Spinal cord (tissue), 9 donors: ENCODE measurements at regions not wholly inside any gene's neighbourhood (a gene's known extent, or its start where the extent isn't known, plus 50 kb on each side); places are given as distances from the start of the nearest gene placed in this dataset.
A peak's percentile ranks its signal among the peaks of the same experiment; 100 is the strongest.
"Not testable (repeated sequence)": the region's sequence is repeated elsewhere in the genome, so short reads cannot be mapped to it uniquely, and the experiment has no call there.

Source experiments
- DNase-seq, 6 donors: peaks; one replicate each; pipeline versions ENCODE4 v3.0.0 to v3.0.0-alpha.2; 2013 to 2015; ENCODE audit warnings: low spot score in 6 of 6, low read depth in 4 of 6
- H3K27ac ChIP-seq: one replicate; pipeline ENCODE4 v1.5.1; 2013; ENCODE audit warnings: low read depth, low read length, control low read depth
- H3K27me3 ChIP-seq: one replicate; pipeline ENCODE4 v1.6.1; 2013; ENCODE audit warnings: low read length; ENCODE audit not compliant: control insufficient read depth, insufficient read depth
- H3K36me3 ChIP-seq: one replicate; pipeline ENCODE4 v1.6.1; 2013; ENCODE audit warnings: low read length; ENCODE audit not compliant: control insufficient read depth, insufficient read depth
- H3K4me1 ChIP-seq: one replicate; pipeline ENCODE4 v1.6.1; 2013; ENCODE audit warnings: low read length; ENCODE audit not compliant: control insufficient read depth, insufficient read depth
- H3K4me3 ChIP-seq: one replicate; pipeline ENCODE4 v1.5.1; 2013; ENCODE audit warnings: low read depth, low read length, control low read depth
- H3K9me3 ChIP-seq: one replicate; pipeline ENCODE4 v1.6.1; 2013; ENCODE audit warnings: low read length; ENCODE audit not compliant: control insufficient read depth, insufficient read depth
- WGBS: methylation state at CpG from one replicate; pipeline ENCODE4 v1.1.5; 2013; ENCODE audit warnings: missing lambda C conversion rate; ENCODE audit not compliant: insufficient coverage; 5-methylcytosine and 5-hydroxymethylcytosine counted together
- donor health status: healthy.

DNA sequence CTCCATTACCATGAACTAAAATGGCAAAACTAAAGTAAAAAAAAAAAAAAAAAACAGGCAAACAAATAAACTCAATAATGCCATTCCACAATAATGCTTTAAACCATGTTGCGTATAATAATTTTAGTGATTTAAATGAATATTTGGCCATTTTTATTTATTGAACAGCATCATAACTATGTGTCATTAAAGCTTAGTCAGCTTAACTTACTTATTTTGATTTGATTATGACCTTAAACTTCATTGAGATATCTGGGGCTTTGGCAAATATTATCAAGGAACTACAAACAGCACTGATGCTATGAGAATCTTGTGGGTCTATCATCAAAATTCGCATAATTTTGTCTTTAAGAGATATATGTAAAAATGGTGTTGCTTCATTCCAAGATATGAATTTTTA, 1610.3 kb upstream of the NUDT12 start:
- no peak overlapping the region for H3K4me3 ChIP-seq
- no peaks in the 10 kb centered on the region for H3K4me1 ChIP-seq
- no peak for DNase-seq
- no peaks in the 10 kb centered on the region for H3K9me3 ChIP-seq
- H3K36me3 ChIP-seq = no peaks in the 10 kb centered on the region
- no CpG with 5 or more reads among the region's 2 CpGs for WGBS
- H3K27ac ChIP-seq = no peak overlapping the region
- no peaks in the 10 kb centered on the region for H3K27me3 ChIP-seq

DNA sequence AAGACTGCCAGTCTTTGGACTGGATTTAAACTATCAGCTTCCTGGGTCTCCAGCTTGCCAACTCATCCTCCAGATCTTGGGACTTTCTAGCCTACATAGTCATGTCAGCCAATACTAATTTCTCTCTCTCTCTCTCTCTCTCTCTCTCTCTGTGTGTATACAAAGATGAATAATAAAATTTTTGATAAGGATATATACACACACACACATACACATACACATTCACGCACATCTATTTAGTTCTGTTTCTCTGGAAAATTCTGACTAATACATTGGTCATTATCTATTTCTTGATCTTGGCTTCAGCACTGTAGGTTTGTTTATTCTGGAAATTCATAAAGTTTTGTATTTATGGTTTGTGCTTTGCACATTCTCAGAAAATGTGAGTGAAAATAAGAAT, 1606.2 kb upstream of the NUDT12 start:
- DNase-seq = no peak
- Histone ChIP-seq H3K27me3 (no peaks in the 10 kb centered on the region), H3K4me3 (no peak overlapping the region), H3K9me3 (no peaks in the 10 kb centered on the region), H3K36me3 (no peaks in the 10 kb centered on the region), H3K27ac (no peak overlapping the region), H3K4me1 (no peaks in the 10 kb centered on the region)
- WGBS = no CpG with 5 or more reads among the region's 1 CpG

DNA sequence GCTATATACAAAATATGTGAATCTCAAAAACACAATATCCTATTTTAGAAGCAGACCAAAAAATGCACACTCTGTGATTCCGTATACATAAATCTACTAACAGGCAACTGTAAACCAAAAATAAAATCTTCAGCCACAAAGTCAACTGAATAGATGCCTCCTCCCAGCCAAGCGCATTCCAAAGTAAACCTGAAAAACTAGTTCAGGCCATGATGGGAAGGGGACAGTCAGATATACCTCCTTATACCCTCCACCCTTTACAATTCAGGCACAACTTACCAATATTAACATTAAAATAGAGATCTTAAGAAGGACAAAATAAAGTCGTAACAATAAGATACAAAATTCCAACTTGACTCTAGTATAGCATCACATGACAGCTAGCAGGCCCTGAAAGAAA, 1604.5 kb upstream of the NUDT12 start:
- Histone ChIP-seq H3K4me1 (no peaks in the 10 kb centered on the region), H3K27ac (no peak overlapping the region), H3K36me3 (no peaks in the 10 kb centered on the region), H3K27me3 (no peaks in the 10 kb centered on the region), H3K4me3 (no peak overlapping the region), H3K9me3 (no peaks in the 10 kb centered on the region)
- WGBS = 100% methylated on average over 1 of the region's 3 CpGs
- no peak for DNase-seq

DNA sequence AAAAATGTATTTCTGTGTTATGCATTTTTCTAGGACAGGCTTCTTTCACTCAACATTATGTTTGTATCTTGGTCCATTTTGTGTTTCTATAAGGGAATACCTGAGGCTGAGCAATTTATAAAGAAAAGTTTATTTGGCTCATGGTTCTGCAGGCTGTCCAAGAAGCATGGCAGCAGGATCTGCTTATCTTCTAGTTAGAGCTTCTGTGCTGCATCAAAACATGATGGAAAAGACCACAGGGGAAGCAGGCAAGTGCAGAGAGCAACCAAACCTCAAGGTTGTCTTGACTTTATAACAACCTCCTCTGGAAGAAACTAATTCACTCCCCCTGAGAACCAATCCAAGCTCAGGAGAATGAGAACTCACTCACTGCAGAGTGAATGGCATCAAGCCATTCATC, 1601.0 kb upstream of the NUDT12 start:
- no peak for DNase-seq
- no peaks in the 10 kb centered on the region for H3K4me1 ChIP-seq
- H3K4me3 ChIP-seq = no peak overlapping the region
- H3K27me3 ChIP-seq = no peaks in the 10 kb centered on the region
- no peaks in the 10 kb centered on the region for H3K36me3 ChIP-seq
- no peak overlapping the region for H3K27ac ChIP-seq
- no peaks in the 10 kb centered on the region for H3K9me3 ChIP-seq

DNA sequence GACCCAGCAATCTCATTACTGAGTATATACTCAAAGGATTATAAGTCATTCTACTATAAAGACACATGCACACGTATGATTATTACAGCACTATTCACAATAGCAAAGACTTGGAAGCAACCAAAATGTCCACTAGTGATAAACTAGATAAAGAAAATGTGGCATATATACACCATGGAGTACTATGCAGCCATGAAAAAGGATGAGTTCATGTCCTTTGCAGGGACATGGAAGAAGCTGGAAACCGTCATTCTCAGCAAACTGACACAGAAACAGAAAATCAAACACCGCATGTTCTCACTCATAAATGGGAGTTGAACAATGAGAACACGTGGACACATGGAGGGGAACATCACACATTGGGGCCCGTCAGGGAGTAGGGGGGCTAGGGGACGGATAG, 1600.0 kb upstream of the NUDT12 start:
- no CpG with 5 or more reads among the region's 6 CpGs for WGBS
- not testable (repeated sequence) for H3K27me3 ChIP-seq, DNase-seq, H3K36me3 ChIP-seq, H3K4me3 ChIP-seq, H3K9me3 ChIP-seq, H3K4me1 ChIP-seq, H3K27ac ChIP-seq

DNA sequence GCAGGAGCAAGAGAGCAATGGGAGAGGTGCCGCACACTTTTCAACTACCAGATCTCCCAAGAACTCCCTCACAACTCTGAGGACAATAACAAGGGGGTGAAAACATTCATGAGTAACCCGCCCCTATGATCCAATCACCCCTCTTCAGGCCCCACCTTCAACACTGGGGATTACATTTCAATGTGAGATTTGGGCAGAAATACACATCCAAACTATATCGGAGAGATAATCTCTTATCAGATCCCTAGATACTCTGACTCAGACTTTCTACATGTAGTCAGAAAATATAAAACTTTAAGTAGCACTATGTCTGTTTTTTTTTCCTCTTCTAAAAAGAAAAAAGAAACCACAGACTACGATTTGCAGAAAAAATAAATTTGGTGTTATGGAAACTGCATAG, 1595.9 kb upstream of the NUDT12 start:
- WGBS = 90% methylated on average over 2 of the region's 4 CpGs
- DNase-seq = no peak
- Histone ChIP-seq H3K36me3 (no peaks in the 10 kb centered on the region), H3K4me1 (no peaks in the 10 kb centered on the region), H3K27ac (no peak overlapping the region), H3K4me3 (no peak overlapping the region), H3K9me3 (no peaks in the 10 kb centered on the region), H3K27me3 (no peaks in the 10 kb centered on the region)

DNA sequence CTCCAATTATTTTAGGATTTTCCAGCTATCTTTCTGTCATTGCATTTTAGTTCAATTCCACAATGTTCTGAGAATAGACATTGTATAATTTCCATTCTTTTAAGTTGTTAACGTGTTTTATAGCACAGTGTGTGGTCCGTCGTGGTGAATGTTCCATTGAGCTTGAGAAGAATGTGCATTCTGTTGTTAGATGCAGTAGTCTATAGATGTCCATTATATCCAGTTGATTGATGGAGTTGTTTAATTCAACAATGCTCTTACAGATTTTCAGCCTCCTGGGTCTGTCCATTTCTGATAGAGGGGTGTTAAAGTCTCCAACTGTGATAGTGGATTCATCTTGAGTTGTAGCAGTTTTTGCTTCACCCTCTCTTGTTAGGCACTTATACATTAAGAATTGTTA, 1587.7 kb upstream of the NUDT12 start:
- DNase-seq = peak in 1 of 6 donors; percentile 6
- WGBS = no CpG with 5 or more reads among the region's 3 CpGs
- no peak overlapping the region for H3K27ac ChIP-seq
- no peaks in the 10 kb centered on the region for H3K36me3 ChIP-seq
- H3K9me3 ChIP-seq = no peaks in the 10 kb centered on the region
- H3K27me3 ChIP-seq = no peaks in the 10 kb centered on the region
- H3K4me3 ChIP-seq = no peak overlapping the region
- H3K4me1 ChIP-seq = no peaks in the 10 kb centered on the region

DNA sequence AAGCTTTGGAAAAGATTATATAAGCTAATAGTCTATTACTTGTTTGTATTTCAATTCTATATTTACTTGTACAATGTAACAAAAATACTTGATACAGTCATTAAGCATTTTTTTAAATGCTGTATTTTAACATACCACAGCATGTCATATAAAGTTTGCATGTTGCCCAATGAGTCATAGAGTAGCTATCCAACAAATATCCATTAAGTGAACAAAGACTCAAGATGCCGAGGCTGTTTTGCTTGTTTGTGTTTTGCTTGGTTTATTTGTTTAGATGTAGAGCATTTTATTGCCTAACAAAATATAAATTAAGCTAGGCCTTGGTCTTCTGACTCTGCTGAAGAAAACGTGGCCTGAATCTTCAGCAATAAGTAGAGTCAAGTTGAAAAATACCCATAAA, 1584.3 kb upstream of the NUDT12 start:
- WGBS = no CpG with 5 or more reads among the region's 2 CpGs
- Histone ChIP-seq H3K27ac (no peak overlapping the region), H3K36me3 (no peaks in the 10 kb centered on the region), H3K9me3 (no peaks in the 10 kb centered on the region), H3K27me3 (no peaks in the 10 kb centered on the region), H3K4me1 (no peaks in the 10 kb centered on the region), H3K4me3 (no peak overlapping the region)
- DNase-seq = no peak

DNA sequence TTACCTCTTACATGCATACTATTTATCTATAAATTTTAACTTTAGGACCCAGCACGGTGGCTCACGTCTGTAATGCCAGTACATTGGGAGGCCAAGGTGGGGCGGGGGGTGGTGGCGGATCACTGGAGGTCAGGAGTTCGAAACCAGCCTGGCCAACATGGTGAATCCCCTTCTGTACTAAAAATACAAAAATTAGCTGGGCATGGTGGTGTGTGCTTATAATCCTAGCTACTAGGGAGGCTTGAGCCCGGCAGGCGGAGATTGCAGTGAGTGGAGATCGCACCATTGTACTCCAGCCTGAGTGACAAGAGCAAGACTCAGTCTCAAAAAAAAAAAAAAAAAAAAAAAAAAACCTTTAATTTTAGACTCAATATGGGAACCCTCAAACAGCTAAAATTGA, 1582.6 kb upstream of the NUDT12 start:
- no peaks in the 10 kb centered on the region for H3K4me1 ChIP-seq
- no peak overlapping the region for H3K4me3 ChIP-seq
- H3K9me3 ChIP-seq = no peaks in the 10 kb centered on the region
- H3K27ac ChIP-seq = no peak overlapping the region
- H3K27me3 ChIP-seq = no peaks in the 10 kb centered on the region
- 100% methylated on average over 3 of the region's 8 CpGs for WGBS
- no peaks in the 10 kb centered on the region for H3K36me3 ChIP-seq
- DNase-seq = no peak

DNA sequence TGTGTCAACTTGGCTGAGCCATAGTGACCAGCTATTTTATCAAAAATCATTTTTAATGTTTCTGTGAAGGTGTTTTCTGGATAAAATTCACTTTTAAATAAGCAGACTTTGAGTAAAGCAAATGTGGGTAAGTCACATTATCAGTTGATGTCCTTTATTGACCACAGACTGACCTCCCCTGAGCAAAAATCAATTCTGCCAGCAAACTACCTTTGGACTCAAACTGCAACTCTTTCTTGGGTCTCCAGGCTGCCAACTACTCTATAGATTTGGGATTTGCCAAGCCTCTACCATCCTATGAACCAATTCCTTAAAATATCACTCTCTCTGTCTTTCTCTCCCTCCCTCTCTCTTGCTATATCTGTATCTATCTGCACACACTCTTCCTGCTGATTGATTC, 1571.7 kb upstream of the NUDT12 start:
- Histone ChIP-seq H3K27me3 (no peaks in the 10 kb centered on the region), H3K27ac (no peak overlapping the region), H3K36me3 (no peaks in the 10 kb centered on the region), H3K9me3 (no peaks in the 10 kb centered on the region), H3K4me1 (no peaks in the 10 kb centered on the region), H3K4me3 (no peak overlapping the region)
- no peak for DNase-seq

DNA sequence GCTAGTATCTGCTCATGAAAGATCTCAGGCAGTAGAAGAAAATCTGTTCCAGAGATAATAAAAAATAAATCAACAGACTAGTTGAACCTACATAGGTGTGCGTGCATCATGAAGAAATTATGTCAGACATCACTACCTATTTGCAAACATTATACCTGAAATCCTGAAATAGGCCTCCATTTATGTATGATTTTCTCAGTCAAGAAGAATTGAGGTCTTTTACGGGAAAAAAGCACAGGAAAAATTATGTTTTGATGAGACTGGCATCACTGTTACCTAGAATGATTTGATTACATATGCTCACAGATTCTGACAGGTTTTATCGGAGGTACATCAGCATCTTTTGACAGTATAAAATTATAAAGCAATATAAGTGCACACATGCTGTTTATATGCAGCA, 1570.5 kb upstream of the NUDT12 start:
- Histone ChIP-seq H3K4me3 (no peak overlapping the region), H3K27ac (no peak overlapping the region), H3K36me3 (no peaks in the 10 kb centered on the region), H3K9me3 (no peaks in the 10 kb centered on the region), H3K4me1 (no peaks in the 10 kb centered on the region), H3K27me3 (no peaks in the 10 kb centered on the region)
- no peak for DNase-seq
- no CpG with 5 or more reads among the region's 3 CpGs for WGBS
